GM13977 (cell line): ENCODE measurements at regions not wholly inside any gene's neighbourhood (a gene's known extent, or its start where the extent isn't known, plus 50 kb on each side); places are given as distances from the start of the nearest gene placed in this dataset.
"Not testable (repeated sequence)": the region's sequence is repeated elsewhere in the genome, so short reads cannot be mapped to it uniquely, and the experiment has no call there.

Experiments used
- DNase-seq: peaks from one replicate; pipeline ENCODE4 v3.0.0; 2012; ENCODE audit warnings: low spot score
- CTCF ChIP-seq: IDR thresholded peaks from 2 replicates; pipeline ENCODE4 v1.5.1; 2012; ENCODE audit warnings: mild to moderate bottlenecking, control low read depth; ENCODE audit not compliant: insufficient read depth; ENCODE audit errors: extremely low read depth, missing control alignments
- in situ Hi-C: fragments of 300-500 bp; cut with MboI; formaldehyde crosslinking; loops from one replicate; pipeline ENCODE4 v1.12.0; 2022; ENCODE audit warnings: low sequenced_read_pairs, low pct_unique_long_range_greater_than_20kb, mixed read lengths, inconsistent platforms; ENCODE audit not compliant: unreplicated experiment

- TF ChIP-seq CTCF = no peak
- no peak for DNase-seq
- in situ Hi-C loops = no loop called here
Measured at GRCh38 chr3:107461721-107462120, 61.0 kb upstream of the BBX start.

- in situ Hi-C loops = no loop called here
- DNase-seq = no peak
- no peak for TF ChIP-seq CTCF
Measured at GRCh38 chr3:107464037-107464436, 58.7 kb upstream of the BBX start.

GRCh38 chr3:107465064-107465631 is 57.6 kb upstream of the BBX start:
- DNase-seq = no peak
- in situ Hi-C loops = no loop called here
- no peak for TF ChIP-seq CTCF

- no peak for DNase-seq
- in situ Hi-C loops = no loop called here
- no peak for TF ChIP-seq CTCF
Measured at GRCh38 chr3:107468782-107469181, 54.0 kb upstream of the BBX start.

GRCh38 chr3:107470496-107470895 is 52.3 kb upstream of the BBX start:
- in situ Hi-C loops, DNase-seq: not testable (repeated sequence)
